ENCODE measurements at regions not wholly inside any gene's neighbourhood (a gene's known extent, or its start where the extent isn't known, plus 50 kb on each side); places are given as distances from the start of the nearest gene placed in this dataset.

- TF ChIP-seq, protein P1, sequence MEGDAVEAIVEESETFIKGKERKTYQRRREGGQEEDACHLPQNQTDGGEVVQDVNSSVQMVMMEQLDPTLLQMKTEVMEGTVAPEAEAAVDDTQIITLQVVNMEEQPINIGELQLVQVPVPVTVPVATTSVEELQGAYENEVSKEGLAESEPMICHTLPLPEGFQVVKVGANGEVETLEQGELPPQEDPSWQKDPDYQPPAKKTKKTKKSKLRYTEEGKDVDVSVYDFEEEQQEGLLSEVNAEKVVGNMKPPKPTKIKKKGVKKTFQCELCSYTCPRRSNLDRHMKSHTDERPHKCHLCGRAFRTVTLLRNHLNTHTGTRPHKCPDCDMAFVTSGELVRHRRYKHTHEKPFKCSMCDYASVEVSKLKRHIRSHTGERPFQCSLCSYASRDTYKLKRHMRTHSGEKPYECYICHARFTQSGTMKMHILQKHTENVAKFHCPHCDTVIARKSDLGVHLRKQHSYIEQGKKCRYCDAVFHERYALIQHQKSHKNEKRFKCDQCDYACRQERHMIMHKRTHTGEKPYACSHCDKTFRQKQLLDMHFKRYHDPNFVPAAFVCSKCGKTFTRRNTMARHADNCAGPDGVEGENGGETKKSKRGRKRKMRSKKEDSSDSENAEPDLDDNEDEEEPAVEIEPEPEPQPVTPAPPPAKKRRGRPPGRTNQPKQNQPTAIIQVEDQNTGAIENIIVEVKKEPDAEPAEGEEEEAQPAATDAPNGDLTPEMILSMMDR (IDR thresholded peaks at IDR 0.05; ENCODE audit: low read length) = no peak
- TF ChIP-seq EZH2 (optimal IDR thresholded peaks at IDR 0.05; ENCODE audit: low read depth, low read length) = no peak
- TF ChIP-seq EZH2phosphoT487 (IDR thresholded peaks at IDR 0.05; ENCODE audit: low read length) = no peak
Observed at GRCh38 chr10:89985446-89985845, 284.1 kb downstream of the KIF20B start.

Measured in MM.1S (cell line).